WTC11 (cell line): ENCODE measurements at regions not wholly inside any gene's neighbourhood (a gene's known extent, or its start where the extent isn't known, plus 50 kb on each side); places are given as distances from the start of the nearest gene placed in this dataset.

Experiments used
- ATAC-seq: fragments of 200-7000 bp; cut with Tn5 transposase; 2 replicates; pipeline ENCODE4 v1.10.0; 2021; ENCODE audit warnings: mild to moderate bottlenecking, moderate library complexity
- CTCF ChIA-PET: fragments of 300-600 bp; sonication (Branson Sonifier 250); formaldehyde crosslinking; loops from one replicate; lab custom pipeline; 2021; ENCODE audit warnings: antibody characterized with exemption; lab: Charles Lee
- POLR2A ChIA-PET: fragments of 350-600 bp; sonication (Branson Sonifier 250); formaldehyde crosslinking; loops from one replicate; lab custom pipeline; 2021; ENCODE audit warnings: antibody characterized with exemption; lab: Charles Lee
- DNase-seq: peaks from one replicate; pipeline ENCODE4 v3.0.0; 2021; ENCODE audit warnings: low spot score
- H3K27ac Mint-ChIP-seq: 2 replicates; pipeline ENCODE4 v1.8.0; 2021; ENCODE audit warnings: mixed read lengths
- H3K27me3 Mint-ChIP-seq: 2 replicates; pipeline ENCODE4 v1.8.0; 2021; ENCODE audit warnings: low read depth, mild to moderate bottlenecking, moderate library complexity, mixed read lengths
- H3K36me3 Mint-ChIP-seq: 2 replicates; pipeline ENCODE4 v1.8.0; 2021; ENCODE audit warnings: mixed read lengths
- H3K4me1 Mint-ChIP-seq: 2 replicates; pipeline ENCODE4 v1.8.0; 2022; ENCODE audit warnings: mixed read lengths
- H3K4me3 Mint-ChIP-seq: 2 replicates; pipeline ENCODE4 v1.8.0; 2021; ENCODE audit warnings: mild to moderate bottlenecking, moderate library complexity, mixed read lengths
- H3K9me3 Mint-ChIP-seq: 2 replicates; pipeline ENCODE4 v1.8.0; 2021; ENCODE audit warnings: mixed read lengths
- ATF6 ChIP-seq: sonication (generic); formaldehyde crosslinking; IDR thresholded peaks from 2 replicates; pipeline ENCODE4 v1.8.1; 2023; ENCODE audit warnings: mild to moderate bottlenecking, missing genetic modification reagents
- ESRRA ChIP-seq: sonication (generic); formaldehyde crosslinking; IDR thresholded peaks from 2 replicates; pipeline ENCODE4 v1.8.1; 2022; ENCODE audit warnings: mild to moderate bottlenecking, missing genetic modification reagents, borderline replicate concordance
- FOXJ3 ChIP-seq: sonication (generic); formaldehyde crosslinking; IDR thresholded peaks from 2 replicates; pipeline ENCODE4 v1.9.0; 2021; ENCODE audit warnings: missing genetic modification reagents, mild to moderate bottlenecking, borderline replicate concordance
- HMGXB4 ChIP-seq: sonication (generic); formaldehyde crosslinking; IDR thresholded peaks from 2 replicates; pipeline ENCODE4 v1.8.1; 2023; ENCODE audit warnings: mild to moderate bottlenecking, moderate library complexity, missing genetic modification reagents
- JUN ChIP-seq: sonication (generic); formaldehyde crosslinking; IDR thresholded peaks from 2 replicates; pipeline ENCODE4 v1.8.0; 2023; ENCODE audit warnings: mild to moderate bottlenecking, missing genetic modification reagents
- NFATC4 ChIP-seq: fragments of 250-450 bp; sonication (Bioruptor Pico); IDR thresholded peaks from 2 replicates; pipeline ENCODE4 v1.9.0; 2021; ENCODE audit warnings: mild to moderate bottlenecking
- NFE2L1 ChIP-seq: sonication (generic); formaldehyde crosslinking; IDR thresholded peaks from 2 replicates; pipeline ENCODE4 v1.8.1; 2023; ENCODE audit warnings: missing genetic modification reagents
- NR1H2 ChIP-seq: sonication (generic); formaldehyde crosslinking; IDR thresholded peaks from 2 replicates; pipeline ENCODE4 v1.9.0; 2021; ENCODE audit warnings: mild to moderate bottlenecking, moderate library complexity, missing genetic modification reagents
- PRDM15 ChIP-seq: sonication (generic); formaldehyde crosslinking; IDR thresholded peaks from 2 replicates; pipeline ENCODE4 v1.8.0; 2022; ENCODE audit warnings: missing genetic modification reagents
- PRRX2 ChIP-seq: fragments of 250-450 bp; sonication (Bioruptor Pico); IDR thresholded peaks from 2 replicates; pipeline ENCODE4 v1.8.0; 2021; ENCODE audit warnings: mild to moderate bottlenecking
- RELA ChIP-seq: sonication (generic); formaldehyde crosslinking; IDR thresholded peaks from 2 replicates; pipeline ENCODE4 v1.8.1; 2022; ENCODE audit warnings: missing genetic modification reagents, mild to moderate bottlenecking, borderline replicate concordance
- SOX15 ChIP-seq: fragments of 250-450 bp; sonication (Bioruptor Pico); IDR thresholded peaks from 2 replicates; pipeline ENCODE4 v1.9.0; 2021; ENCODE audit warnings: mild to moderate bottlenecking
- TCF7 ChIP-seq: sonication (generic); formaldehyde crosslinking; IDR thresholded peaks from 2 replicates; pipeline ENCODE4 v1.8.0; 2022; ENCODE audit warnings: mild to moderate bottlenecking, low read depth, missing genetic modification reagents, moderate library complexity
- TEAD4 ChIP-seq: sonication (generic); formaldehyde crosslinking; IDR thresholded peaks from 2 replicates; pipeline ENCODE4 v1.8.0; 2022; ENCODE audit warnings: mild to moderate bottlenecking, missing genetic modification reagents
- TP53 ChIP-seq: sonication (generic); formaldehyde crosslinking; IDR thresholded peaks from 2 replicates; pipeline ENCODE4 v1.8.1; 2023; ENCODE audit warnings: mild to moderate bottlenecking, missing genetic modification reagents
- USF2 ChIP-seq: sonication (generic); formaldehyde crosslinking; IDR thresholded peaks from 2 replicates; pipeline ENCODE4 v1.8.1; 2023; ENCODE audit warnings: mild to moderate bottlenecking, missing genetic modification reagents, moderate library complexity
- ZBTB21 ChIP-seq: sonication (generic); formaldehyde crosslinking; IDR thresholded peaks from 2 replicates; pipeline ENCODE4 v1.8.1; 2023; ENCODE audit warnings: mild to moderate bottlenecking, missing genetic modification reagents, borderline replicate concordance
- ZNF138 ChIP-seq: sonication (generic); formaldehyde crosslinking; conservative IDR thresholded peaks from 2 replicates; pipeline ENCODE4 v1.8.1; 2022; ENCODE audit warnings: mild to moderate bottlenecking, moderate library complexity, missing genetic modification reagents
- ZNF423 ChIP-seq: fragments of 250-450 bp; sonication (Bioruptor Pico); IDR thresholded peaks from 2 replicates; pipeline ENCODE4 v2.1.2; 2022; ENCODE audit warnings: mild to moderate bottlenecking, moderate library complexity
- TF ChIP-seq, protein P1 (sequence below): sonication (generic); formaldehyde crosslinking; conservative IDR thresholded peaks from 2 replicates; pipeline ENCODE4 v1.8.1; 2023; ENCODE audit warnings: mild to moderate bottlenecking, low read depth, missing genetic modification reagents, moderate library complexity
- TF ChIP-seq, protein P2 (sequence below): sonication (generic); formaldehyde crosslinking; IDR thresholded peaks from 2 replicates; pipeline ENCODE4 v1.8.0; 2022; ENCODE audit warnings: mild to moderate bottlenecking, missing genetic modification reagents
- TF ChIP-seq, protein P3 (sequence below): sonication (generic); formaldehyde crosslinking; IDR thresholded peaks from 2 replicates; pipeline ENCODE4 v1.8.1; 2022; ENCODE audit warnings: mild to moderate bottlenecking, moderate library complexity, missing genetic modification reagents
- TF ChIP-seq, protein P4 (sequence below): fragments of 250-450 bp; sonication (Bioruptor Pico); conservative IDR thresholded peaks from 2 replicates; pipeline ENCODE4 v1.9.0; 2021; ENCODE audit warnings: mild to moderate bottlenecking

DNA sequence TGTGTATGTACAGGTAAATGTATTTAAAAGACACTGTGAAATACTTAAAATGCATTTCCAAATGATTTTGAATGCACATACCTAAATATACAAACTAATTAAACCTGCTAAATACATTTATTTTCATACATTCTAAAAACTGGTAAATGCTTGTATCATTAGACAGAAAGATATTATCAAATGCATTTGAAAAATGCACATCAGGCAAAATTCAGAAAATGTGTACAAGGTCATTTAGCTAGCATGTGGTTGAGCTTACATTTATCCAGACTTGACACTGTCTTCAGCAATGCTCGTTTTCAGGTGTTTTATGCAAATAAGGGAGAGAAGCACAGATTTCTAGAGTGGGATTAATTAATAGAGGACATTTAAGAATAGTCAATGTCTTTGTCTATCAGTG, 374.2 kb downstream of the SUCLG1 start (continued):
- TF ChIP-seq NFE2L1 (CRISPR knock-in tag): no peak
- TF ChIP-seq, protein P1, sequence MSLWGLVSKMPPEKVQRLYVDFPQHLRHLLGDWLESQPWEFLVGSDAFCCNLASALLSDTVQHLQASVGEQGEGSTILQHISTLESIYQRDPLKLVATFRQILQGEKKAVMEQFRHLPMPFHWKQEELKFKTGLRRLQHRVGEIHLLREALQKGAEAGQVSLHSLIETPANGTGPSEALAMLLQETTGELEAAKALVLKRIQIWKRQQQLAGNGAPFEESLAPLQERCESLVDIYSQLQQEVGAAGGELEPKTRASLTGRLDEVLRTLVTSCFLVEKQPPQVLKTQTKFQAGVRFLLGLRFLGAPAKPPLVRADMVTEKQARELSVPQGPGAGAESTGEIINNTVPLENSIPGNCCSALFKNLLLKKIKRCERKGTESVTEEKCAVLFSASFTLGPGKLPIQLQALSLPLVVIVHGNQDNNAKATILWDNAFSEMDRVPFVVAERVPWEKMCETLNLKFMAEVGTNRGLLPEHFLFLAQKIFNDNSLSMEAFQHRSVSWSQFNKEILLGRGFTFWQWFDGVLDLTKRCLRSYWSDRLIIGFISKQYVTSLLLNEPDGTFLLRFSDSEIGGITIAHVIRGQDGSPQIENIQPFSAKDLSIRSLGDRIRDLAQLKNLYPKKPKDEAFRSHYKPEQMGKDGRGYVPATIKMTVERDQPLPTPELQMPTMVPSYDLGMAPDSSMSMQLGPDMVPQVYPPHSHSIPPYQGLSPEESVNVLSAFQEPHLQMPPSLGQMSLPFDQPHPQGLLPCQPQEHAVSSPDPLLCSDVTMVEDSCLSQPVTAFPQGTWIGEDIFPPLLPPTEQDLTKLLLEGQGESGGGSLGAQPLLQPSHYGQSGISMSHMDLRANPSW (CRISPR knock-in tag): no peak
- TF ChIP-seq TCF7 (CRISPR knock-in tag): no peak
- no peak for TF ChIP-seq PRDM15 (CRISPR knock-in tag)
- TF ChIP-seq NR1H2 (CRISPR knock-in tag): no peak

GRCh38 chr2:84083984-84084383, 375.1 kb downstream of the SUCLG1 start:
- H3K9me3 Mint-ChIP-seq: no peaks in the 10 kb centered on the region
- H3K27ac Mint-ChIP-seq: no peak overlapping the region
- ChIA-PET CTCF (no interaction called here), POLR2A (no interaction called here)
- peaks cover 6% of the 10 kb centered on the region; the same call in 1 of the 2 replicates for H3K4me1 Mint-ChIP-seq
- no peaks in the 10 kb centered on the region for H3K36me3 Mint-ChIP-seq
- ATAC-seq (no peak), DNase-seq (no peak)
- no peak overlapping the region for H3K4me3 Mint-ChIP-seq
- peaks cover 5% of the 10 kb centered on the region for H3K27me3 Mint-ChIP-seq
- no peak for TF ChIP-seq USF2 (CRISPR knock-in tag)
- TF ChIP-seq, protein P2, sequence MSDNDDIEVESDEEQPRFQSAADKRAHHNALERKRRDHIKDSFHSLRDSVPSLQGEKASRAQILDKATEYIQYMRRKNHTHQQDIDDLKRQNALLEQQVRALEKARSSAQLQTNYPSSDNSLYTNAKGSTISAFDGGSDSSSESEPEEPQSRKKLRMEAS: no peak
- no peak for TF ChIP-seq JUN
- no peak for TF ChIP-seq ZNF138 (CRISPR knock-in tag)
- no peak for TF ChIP-seq FOXJ3 (CRISPR knock-in tag)
- TF ChIP-seq, protein P3, sequence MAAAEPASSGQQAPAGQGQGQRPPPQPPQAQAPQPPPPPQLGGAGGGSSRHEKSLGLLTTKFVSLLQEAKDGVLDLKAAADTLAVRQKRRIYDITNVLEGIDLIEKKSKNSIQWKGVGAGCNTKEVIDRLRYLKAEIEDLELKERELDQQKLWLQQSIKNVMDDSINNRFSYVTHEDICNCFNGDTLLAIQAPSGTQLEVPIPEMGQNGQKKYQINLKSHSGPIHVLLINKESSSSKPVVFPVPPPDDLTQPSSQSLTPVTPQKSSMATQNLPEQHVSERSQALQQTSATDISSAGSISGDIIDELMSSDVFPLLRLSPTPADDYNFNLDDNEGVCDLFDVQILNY (CRISPR knock-in tag): no peak
- TF ChIP-seq NR1H2 (CRISPR knock-in tag): no peak
- TF ChIP-seq ATF6: no peak
- no peak for TF ChIP-seq ZBTB21
- TF ChIP-seq ZNF423 (CRISPR knock-in tag): no peak
- TF ChIP-seq TEAD4 (CRISPR knock-in tag): no peak
- no peak for TF ChIP-seq PRRX2
- no peak for TF ChIP-seq TCF7 (CRISPR knock-in tag)
- TF ChIP-seq RELA (CRISPR knock-in tag): no peak
- TF ChIP-seq, protein P4, sequence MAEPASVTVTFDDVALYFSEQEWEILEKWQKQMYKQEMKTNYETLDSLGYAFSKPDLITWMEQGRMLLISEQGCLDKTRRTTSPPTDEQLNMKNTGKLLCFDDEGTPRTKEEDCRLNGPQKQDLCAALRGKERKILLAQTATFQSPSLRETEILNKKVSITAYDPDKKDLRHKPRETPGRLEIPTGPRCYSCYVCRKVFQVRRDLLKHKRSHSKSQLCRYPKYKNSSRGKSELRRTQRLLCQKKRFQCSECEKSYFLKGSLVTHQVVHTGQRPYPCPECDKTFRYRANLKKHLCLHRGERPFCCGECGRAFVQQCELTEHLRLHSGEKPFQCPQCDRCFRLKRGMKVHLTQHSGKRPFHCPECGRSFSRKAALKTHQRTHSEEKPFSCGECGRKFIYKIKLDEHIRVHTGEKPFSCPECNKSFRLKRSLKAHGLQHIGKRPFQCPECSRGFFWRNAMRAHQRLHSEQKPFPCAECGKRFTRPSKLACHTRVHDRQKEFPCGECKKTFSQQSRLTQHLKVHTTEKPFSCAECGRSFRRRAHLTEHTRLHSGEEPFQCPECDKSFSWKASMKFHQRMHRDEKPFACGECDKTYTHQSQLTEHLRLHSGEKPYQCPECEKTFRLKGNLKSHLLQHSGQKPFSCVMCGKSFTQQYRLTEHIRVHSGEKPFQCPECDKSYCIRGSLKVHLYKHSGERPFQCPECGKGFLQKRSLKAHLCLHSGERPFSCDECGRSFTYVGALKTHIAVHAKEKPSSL (CRISPR knock-in tag): no peak
- no peak for TF ChIP-seq TP53 (CRISPR knock-in tag)
- TF ChIP-seq NFATC4: no peak
- no peak for TF ChIP-seq SOX15 (CRISPR knock-in tag)
- no peak for TF ChIP-seq ESRRA (CRISPR knock-in tag)
- TF ChIP-seq HMGXB4: no peak
